GM18873 (cell line): ENCODE measurements at regions not wholly inside any gene's neighbourhood (a gene's known extent, or its start where the extent isn't known, plus 50 kb on each side); places are given as distances from the start of the nearest gene placed in this dataset.
"Not testable (repeated sequence)": the region's sequence is repeated elsewhere in the genome, so short reads cannot be mapped to it uniquely, and the experiment has no call there.

ENCODE experiments used
- ATAC-seq: cut with Tn5 transposase; IDR thresholded peaks from one replicate; pipeline ENCODE4 v1.9.1; 2021; ENCODE audit warnings: mild to moderate bottlenecking, moderate library complexity, moderate number of reproducible peaks; ENCODE audit not compliant: unreplicated experiment, low FRiP score

DNA sequence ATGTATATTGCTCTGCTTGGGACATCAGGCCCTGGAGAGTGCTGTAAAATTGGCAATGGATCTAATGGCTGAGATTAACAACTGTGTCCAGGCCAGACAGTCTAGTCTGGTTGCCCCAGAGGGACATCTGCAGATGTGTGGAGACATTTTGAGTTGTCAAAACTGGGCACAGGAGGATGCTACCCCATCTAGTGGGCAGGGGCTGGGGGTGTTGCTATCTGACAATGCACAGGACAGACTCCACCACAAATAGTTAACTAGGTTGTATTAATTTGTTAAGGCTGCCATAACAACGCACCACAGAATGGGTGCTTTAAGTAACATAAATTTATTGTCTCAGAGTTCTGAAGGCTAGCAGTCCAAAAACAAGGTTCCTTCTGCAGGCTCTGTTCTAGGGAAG is 302.5 kb upstream of the AMIGO2 start:
- no peak for ATAC-seq

DNA sequence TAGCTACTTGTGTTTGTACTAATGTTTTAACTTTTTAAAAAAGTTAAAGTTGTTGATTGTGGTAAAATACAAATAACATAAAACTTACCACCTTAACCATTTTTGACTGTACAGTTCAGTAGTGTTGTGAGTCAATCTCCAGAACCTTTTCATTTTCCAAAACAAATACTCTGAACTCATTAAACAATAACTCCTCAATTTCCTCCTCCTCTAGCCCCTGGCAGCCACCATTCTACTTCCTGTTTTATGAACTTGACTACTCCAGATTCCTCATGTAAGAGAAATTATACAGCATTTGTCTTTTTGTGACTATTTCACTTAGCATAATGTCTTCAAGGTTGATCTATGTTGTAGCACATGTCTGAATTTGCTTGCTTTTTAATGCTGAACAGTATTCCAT is 299.1 kb upstream of the AMIGO2 start:
- no peak for ATAC-seq

DNA sequence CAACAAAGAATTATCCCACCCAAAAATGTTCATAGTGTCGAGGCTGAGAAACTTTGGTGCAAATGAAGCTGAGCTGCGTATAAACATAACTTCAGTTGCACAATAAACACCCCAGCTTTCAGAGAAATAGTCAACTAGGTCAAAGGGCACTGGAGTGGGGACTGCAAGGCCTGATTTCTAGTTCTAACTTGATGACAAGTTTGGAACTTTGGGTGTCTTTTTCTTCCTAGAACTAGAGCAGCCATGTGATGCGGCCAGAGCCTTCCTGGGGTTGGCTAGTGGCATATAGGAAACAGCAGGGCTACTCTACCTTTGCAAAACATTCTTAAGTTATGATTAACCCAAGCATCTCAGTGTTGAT is 298.4 kb upstream of the AMIGO2 start:
- ATAC-seq = no peak

DNA sequence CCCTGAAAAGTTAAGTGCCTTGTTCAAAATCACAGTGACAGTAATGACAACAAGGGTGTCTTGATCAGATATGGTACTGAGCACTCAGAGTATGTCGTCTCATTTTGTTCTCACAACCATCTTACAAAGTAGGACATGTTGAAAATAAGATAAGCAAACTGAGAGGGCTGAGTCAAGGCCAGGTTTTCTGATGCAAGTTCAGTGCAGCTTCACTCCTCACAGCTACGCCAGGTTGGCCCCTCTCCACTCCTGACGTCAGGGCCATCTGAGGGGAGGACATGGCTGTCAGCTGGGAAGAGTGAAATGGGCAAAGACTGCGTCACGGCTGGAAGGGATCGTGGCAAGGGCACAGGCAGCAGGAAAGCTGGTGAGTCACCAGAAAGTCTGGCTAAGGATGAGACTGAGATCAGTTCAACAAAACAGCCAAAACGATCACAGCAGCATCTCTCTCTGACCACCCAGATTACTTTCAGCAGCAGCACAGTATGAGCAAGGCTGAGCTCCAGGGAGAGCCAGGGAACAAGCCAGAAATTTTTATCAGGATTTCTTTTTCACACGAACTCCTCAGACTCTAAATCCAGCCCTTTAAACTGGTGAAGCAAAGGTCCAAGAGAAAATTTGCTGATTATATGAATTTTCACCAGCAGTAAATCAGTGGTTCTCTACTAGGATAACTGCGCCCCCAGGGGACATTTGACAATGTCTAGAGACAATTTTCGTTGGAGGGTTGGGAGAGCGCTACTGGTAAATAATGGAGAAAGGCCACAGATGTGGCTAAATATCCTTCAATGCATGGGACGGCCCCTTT is 297.9 kb upstream of the AMIGO2 start:
- no peak for ATAC-seq

DNA sequence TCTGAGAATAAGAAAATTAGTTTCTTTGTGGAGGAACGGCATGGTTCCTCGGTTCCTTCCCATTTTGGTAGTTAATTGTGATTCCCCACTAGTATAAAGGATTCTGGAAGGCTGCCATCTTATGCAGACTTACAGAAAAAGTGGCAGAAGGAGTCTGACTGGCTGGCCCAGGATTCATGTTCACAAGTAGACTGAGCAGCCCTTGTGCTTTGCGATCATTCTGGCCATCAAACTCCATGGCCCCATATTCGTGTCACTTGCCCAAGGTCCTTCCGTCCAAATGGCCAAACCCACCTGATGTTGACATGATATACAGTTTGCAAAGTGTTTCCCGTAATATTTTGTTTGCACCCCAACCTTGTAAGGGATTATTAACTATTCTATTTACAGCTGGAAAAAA is 297.2 kb upstream of the AMIGO2 start:
- ATAC-seq = no peak

DNA sequence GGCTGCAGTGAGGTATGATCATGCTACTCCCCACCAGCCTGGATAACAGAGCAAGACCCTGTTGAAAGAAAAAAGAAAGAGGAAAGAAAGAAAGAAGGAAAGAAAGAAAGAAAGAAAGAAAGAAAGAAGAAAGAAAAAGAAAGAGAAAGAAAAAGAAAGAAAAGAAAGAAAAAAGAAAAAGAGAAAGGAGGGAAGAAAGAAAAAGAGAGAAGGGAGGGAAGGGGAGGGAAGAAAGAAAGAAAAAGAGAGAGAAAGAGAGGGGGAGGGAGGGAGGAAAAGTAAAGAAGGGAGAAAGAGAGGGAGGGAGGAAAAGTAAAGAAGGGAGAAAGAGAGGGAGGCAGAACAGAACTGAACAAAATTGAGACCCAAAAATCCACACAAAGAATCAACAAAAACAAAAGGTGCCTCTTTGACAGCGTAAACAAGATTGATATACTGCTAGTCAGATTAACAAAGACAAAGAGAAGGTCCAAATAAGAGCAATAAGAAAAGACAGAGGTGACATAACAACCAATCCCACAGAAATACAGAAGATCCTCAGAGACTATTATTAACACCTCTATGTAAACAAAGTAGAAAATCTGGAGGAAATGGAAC is 293.9 kb upstream of the AMIGO2 start:
- no peak for ATAC-seq

DNA sequence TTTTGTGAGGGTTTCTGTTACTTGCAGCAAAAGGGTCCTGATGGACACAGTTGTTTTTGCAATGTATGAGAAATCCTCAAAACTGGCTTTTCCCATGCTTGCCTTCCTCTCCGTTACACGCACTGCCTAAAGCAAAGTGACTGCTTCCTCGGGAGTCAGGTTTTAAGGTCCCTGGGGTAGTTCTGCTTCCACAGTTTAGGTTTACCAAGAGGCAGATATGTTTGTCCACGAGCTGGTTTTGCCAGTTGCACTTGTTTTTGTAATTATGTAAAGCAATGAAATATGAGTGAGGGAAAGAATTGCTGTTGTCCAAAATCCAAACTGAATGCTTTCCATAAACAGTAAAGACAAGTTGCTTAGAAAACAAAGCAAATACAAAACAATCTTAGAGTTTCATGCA is 290.7 kb upstream of the AMIGO2 start:
- ATAC-seq = no peak

DNA sequence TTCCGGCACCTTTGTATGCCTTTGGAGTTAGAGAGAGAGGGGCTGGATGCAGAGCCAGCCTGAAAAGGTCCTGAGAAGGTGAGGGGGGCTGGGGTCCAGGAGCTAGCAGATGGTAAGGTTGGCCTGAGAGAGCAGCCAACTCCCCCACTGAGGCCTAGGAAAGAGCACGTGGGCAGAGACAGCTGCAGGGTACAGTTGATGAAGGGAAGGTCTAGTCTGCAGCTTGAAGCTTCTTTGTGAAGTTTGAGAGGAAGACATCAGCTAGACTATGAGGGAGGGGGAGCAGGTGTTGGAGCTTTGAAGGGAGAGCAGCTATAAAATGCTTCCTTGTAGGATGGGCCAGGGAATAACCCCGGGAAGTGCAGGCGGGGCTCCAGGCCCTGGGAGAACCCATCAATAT is 289.3 kb upstream of the AMIGO2 start:
- ATAC-seq = no peak

DNA sequence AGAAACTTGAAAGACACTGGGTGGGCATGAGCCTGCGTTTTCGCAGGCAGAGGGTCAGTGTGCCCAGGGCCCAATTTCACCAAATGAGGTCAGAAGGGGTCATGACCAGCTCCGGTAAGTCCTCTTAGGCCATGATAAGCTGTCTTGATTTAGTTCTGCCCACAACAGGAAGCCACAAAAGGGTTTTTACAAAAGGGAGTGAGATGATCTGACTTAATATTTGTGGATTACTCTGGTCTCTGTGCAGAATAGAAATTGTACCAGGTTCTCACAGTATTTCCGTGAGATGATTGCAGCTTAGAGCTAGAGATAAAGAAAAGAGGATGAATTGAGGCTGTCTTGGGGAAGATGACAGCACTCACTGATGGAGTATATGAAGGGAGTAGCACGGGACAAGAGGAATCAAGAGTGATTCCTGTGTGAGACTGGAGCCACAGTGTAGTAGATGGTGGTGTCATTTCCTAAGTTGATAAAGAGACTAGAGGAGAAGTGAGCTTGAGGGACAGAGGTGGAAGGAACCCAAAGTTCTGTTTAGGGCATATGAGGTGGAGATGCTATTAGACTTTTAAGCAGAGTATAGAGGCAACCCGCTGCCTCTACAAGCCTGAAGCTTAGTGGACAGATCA is 288.3 kb upstream of the AMIGO2 start:
- no peak for ATAC-seq

DNA sequence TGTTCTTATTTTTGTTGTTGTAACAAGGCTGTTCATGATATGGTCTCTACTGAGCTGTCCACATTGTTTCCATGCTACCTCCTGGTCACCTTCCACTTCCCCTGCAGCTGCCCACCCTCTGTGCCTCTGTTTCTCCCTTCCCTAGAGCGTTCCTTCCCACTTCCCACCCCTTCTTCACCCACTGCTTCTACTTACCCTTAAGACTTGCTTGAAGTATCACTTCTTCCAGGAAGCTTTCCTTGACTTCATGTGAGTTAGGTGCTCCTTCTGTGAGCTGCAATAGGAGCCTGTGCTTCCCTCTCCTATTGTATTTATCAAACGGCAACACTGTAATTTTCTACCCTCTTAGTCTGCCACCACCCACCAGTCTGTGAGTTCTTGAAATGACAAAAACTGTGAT is 286.8 kb upstream of the AMIGO2 start:
- ATAC-seq = no peak

DNA sequence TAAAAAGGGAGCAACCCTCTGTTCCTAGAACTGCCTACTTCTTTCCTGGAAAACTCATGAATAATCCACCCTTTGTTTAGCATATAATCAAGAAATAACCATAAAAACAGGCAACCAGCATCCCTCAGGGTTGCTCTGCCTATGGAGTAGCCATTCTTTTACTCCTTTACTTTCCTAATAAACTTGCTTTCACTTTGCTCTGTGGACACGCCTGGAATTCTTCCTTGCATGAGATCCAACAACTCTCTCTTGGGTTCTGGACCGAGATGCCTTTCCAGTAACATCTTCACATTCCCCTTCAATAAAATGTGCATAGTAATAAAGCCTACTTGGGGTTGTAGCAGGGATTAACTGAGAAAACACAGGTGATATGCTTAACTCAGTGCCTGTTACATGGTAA is 286.4 kb upstream of the AMIGO2 start:
- ATAC-seq = no peak

DNA sequence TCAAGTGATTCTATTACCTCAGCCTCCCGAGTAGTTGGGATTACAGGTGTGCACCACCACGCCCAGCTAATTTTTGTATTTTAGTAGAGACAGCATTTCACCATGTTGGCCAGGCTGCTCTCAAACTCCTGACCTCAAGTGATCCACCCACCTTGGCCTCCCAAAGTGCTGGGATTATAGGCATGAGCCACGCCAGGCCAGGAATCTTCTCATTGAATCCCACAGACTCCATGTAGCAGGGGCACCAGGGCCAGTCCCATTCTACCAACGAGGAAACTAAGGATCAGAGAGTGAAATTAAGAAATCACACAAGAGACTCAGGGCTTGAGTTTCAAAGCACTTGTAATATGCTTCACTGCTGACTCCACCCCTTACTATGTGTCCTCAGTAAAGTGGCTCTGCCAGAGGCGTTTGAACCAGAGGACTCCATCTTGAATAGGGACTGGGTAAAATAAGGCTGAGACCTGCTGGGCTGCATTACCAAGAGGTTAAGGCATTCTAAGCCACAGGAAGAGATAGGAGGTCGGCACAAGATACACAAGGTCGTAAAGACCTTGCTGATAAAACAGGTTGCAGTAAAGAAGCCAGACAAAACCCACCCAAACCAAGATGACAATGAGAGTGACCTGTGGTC is 285.8 kb upstream of the AMIGO2 start:
- not testable (repeated sequence) for ATAC-seq

DNA sequence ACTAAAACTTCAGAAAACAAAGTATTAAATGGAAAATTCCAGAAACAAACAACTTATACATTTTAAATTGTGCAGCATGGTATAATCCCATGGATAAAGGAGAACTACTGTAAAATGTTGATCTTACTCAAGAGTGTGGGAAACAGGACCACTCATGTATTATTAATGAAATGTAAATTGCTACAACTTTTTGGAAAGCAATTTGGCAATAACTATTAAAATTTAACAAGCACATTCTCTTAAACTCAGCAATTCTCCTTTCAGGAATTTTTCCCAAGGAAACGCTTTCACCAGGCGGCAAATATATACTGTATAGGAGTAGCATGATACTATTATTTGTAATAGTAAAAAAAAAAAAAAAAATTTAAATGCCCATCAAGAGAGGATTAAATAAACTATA is 284.5 kb upstream of the AMIGO2 start:
- no peak for ATAC-seq

DNA sequence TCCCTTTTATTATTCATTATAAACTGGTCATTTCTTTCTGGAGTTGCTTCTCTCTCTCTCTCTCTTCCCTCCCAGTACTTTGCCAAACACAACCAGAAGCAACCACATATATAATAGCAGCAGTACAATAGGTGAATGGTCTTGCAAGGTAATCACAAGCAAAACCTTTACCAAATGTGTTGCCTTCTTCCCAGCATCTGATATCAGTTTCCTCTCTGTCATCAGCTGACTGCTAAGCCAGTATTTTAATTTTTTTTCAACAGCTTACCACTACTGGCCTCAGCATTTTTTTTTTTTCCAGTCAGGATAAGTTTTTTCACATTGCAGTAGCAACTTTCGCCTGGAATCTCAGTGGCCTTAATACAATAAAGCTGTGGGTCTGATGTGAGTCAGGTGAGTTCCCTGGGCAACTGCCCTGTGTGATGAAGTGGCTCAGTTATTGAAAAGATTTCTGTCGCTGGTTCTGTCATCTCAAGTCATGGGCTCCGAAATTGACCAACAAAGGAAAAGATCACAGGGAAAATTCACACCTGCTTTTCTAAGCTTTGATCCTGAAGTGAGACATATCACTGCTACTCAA is 282.5 kb upstream of the AMIGO2 start:
- no peak for ATAC-seq

DNA sequence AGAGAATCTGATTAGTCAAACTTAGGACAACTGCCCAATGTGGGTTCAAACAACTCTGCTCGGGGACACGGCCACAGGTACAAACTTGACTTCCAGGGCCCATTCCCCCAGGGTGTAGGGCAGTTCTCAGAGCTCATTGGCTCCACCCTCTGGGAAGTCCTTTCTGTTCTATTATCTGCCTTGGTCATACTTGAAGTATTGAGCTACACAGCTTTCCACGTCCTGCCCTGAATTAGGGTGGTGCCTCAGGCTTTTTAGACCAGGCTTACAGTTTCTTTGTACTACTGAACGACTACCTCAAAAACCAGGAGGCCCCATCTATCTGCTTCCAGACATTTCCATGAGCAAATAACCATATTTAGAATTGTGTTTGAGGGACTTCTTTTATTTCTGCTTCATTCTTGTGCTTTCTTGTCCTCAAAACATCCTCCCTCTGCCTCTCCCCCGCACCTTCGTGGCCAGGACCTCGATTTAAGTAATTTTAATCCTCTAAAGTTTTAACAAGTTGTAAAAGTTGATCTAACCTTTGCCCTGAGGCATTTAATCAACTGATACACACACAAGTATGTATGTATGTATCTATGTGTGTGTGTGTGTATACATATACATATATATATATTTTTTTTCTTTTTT is 281.7 kb upstream of the AMIGO2 start:
- peak; percentile 92 for ATAC-seq

DNA sequence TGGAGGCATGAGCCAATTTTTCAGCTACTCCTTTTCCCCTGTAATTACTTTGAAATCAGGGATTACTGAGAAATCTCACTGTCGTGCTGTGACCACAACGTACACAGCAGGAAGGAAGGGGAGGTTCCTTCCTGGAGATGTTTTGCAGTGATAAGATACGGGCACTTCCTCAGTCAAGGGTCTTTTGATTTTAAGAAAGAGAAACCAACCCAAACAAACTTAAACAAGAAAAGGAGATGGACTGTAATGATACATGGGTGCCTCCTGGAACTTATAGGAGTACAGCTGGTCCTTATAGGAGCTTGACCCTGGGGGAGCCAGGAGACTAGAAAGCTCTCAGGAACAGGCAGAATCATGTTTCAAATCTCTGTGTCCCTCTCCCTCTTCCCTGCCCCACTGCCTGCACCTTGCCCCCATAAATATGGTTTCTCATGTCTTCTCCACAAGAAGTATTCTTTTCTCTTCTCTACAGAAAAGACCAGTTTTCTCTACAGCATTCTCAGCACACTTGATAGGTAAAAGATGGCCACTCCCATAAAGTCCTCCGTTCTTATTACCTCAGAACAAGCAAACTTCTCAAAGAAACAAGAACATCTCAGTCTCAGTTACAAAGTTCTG is 281.1 kb upstream of the AMIGO2 start:
- ATAC-seq = peak; percentile 5

DNA sequence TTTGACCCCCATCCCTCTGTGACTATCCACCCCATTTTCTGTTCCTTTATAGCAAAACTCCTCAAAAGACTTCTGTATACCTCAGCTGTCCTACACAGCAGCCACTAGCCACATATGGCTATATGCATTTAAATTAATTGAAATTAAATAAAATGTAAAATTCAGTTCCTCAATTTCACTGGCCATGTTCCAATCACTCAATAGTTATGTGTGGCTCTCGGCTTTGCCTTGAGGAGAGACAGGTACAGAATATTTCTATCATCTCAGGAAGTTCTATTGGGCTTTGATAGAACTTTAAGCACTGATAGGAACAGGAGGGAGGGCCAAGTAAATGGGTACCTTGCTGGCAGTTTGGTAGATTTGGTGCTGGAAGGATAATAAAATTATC is 280.3 kb upstream of the AMIGO2 start:
- no peak for ATAC-seq

DNA sequence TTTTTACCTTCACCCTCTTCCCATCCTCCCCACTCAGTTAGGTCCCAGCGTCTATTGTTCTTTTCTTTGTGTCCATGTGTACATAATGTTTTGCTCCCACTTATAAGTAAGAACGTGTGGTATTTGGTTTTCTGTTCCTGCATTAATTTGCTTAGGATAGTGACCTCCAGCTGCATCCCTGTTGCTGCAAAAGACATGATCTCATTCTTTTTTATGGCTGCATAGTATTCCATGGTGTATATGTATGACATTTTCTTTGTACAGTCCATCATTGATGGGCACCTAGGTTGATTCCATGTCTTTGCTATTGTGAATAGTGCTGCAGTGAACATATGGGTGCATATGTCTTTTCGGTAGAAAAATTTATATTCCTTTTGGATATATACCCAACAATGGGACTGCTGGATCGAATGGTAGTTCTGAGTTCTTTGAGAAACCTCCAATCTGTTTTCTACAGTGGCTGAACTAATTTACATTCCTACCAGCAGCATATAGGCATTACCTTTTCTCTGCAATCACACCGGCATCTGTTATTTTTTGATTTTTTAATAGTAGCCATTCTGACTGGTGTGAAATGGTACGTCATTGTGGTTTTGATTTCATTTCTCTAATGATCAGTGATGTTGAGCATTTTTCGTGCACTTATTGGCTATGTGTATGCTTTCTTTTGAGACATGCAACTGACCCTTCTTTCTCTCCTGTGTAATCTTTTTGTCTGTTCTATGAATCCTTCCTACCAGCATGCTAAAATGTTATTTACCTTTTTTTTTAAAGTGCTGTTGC is 279.7 kb upstream of the AMIGO2 start:
- ATAC-seq = no peak

DNA sequence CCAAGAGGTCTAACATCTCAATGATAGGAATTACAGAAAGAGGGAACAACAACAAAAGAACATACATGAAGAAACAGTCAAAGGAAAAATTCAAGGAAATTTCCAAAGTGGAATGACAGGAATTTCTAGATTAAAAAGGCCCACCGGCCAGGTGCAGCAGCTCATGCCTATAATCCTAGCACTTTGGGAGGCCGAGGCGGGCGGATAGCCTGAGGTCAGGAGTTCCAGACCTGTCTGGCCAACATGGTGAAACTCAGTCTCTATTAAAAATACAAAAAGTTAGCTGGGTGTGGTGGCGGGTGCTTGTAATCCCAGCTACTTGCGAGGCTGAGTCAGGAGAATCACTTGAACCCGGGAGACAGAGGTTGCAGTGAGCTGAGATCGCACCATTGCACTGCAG is 277.2 kb upstream of the AMIGO2 start:
- ATAC-seq = not testable (repeated sequence)
